ENCODE measurements at regions not wholly inside any gene's neighbourhood (a gene's known extent, or its start where the extent isn't known, plus 50 kb on each side); places are given as distances from the start of the nearest gene placed in this dataset.
A peak's percentile ranks its signal among the peaks of the same experiment; 100 is the strongest.

- DNase-seq (ENCODE audit: low read depth) = no peak
- no peak for TF ChIP-seq CTCF (IDR thresholded peaks at IDR 0.05; ENCODE audit: insufficient read depth, low read length, severe bottlenecking)
- FAIRE-seq = no peak
- Histone ChIP-seq H3K4me3 (ENCODE audit: low read depth, low read length) (no peak overlapping the region), H3K36me3 (ENCODE audit: control insufficient read depth, insufficient read depth, low read length) (no peaks in the 10 kb centered on the region), H3K27me3 (ENCODE audit: control insufficient read depth, insufficient read depth, low read length) (no peaks in the 10 kb centered on the region)
Measured at GRCh38 chr12:114275932-114276785, 129.8 kb downstream of the TBX5 start.

DNA sequence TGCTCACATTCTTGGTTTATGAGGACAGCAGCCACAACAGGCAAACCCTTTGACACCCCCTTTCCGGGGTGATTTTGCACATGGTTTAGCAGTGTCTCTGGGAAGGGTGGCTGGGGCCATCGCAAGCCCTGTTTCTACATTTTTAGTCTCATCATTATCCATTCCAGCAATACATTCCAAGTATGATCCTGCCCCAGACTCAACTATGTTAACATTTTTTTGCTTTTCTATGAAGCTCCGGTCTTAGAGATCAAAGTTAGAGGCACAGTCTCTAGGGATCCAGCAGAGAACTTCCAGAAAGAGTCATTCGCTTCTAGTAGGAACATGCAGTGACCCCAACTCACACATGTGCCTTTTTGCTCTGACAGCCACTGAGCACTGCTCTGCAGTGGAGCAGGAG is 130.9 kb downstream of the TBX5 start:
- Histone ChIP-seq H3K4me3 (ENCODE audit: low read depth, low read length) (no peak overlapping the region), H3K36me3 (ENCODE audit: control insufficient read depth, insufficient read depth, low read length) (no peaks in the 10 kb centered on the region), H3K27me3 (ENCODE audit: control insufficient read depth, insufficient read depth, low read length) (no peaks in the 10 kb centered on the region)
- FAIRE-seq = no peak
- TF ChIP-seq CTCF (IDR thresholded peaks at IDR 0.05; ENCODE audit: insufficient read depth, low read length, severe bottlenecking) = no peak
- no peak for DNase-seq (ENCODE audit: low read depth)

DNA sequence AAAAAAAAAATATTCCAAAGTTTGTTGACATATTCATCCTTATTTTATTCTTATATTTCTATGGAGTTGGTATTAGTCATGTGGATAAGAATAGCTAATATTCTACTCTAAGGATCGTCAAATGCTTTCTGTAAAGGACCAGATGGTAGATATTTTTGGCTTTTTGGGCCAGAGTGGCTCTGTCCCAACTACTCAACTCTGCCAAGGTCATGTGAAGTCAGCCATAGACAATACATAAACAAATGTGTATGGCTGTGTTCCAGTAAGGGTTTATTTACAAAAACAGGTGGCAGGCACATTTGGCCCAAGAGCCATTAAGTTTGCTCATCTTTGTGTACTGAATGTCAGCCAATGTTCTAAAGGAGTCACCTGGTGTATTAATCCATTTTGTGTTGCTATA is 131.8 kb downstream of the TBX5 start:
- H3K36me3 ChIP-seq (ENCODE audit: control insufficient read depth, insufficient read depth, low read length) = no peaks in the 10 kb centered on the region
- FAIRE-seq (no peak), DNase-seq (ENCODE audit: low read depth) (no peak)
- no peak for TF ChIP-seq CTCF (IDR thresholded peaks at IDR 0.05; ENCODE audit: insufficient read depth, low read length, severe bottlenecking)
- H3K4me3 ChIP-seq (ENCODE audit: low read depth, low read length) = no peak overlapping the region
- no peaks in the 10 kb centered on the region for H3K27me3 ChIP-seq (ENCODE audit: control insufficient read depth, insufficient read depth, low read length)

GRCh38 chr12:114272605-114273004 is 133.3 kb downstream of the TBX5 start:
- H3K4me3 ChIP-seq (ENCODE audit: low read depth, low read length) = no peak overlapping the region
- no peaks in the 10 kb centered on the region for H3K36me3 ChIP-seq (ENCODE audit: control insufficient read depth, insufficient read depth, low read length)
- FAIRE-seq (no peak), DNase-seq (ENCODE audit: low read depth) (no peak)
- no peak for TF ChIP-seq CTCF (IDR thresholded peaks at IDR 0.05; ENCODE audit: insufficient read depth, low read length, severe bottlenecking)
- no peaks in the 10 kb centered on the region for H3K27me3 ChIP-seq (ENCODE audit: control insufficient read depth, insufficient read depth, low read length)

DNA sequence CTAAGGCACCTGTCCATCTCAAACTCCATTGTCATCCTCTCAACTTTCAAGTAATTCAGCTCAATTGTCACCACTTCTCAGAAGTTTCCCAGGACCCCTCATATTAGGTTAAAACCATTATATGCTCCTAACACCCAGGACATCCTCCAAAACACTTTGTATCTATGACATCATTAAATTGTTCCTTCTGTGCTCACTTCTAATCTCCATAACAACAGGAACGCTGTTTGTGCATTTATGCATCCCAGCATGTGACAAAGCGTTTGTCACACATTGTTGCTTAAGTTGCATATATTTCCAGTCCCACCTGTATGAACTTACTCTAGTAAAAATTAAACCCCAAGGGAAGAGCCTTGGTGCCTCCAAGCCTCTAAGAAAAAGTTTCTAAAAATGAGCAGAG is 133.9 kb downstream of the TBX5 start:
- no peaks in the 10 kb centered on the region for H3K27me3 ChIP-seq (ENCODE audit: control insufficient read depth, insufficient read depth, low read length)
- no peaks in the 10 kb centered on the region for H3K36me3 ChIP-seq (ENCODE audit: control insufficient read depth, insufficient read depth, low read length)
- FAIRE-seq = no peak
- no peak overlapping the region for H3K4me3 ChIP-seq (ENCODE audit: low read depth, low read length)
- no peak for DNase-seq (ENCODE audit: low read depth)
- TF ChIP-seq CTCF (IDR thresholded peaks at IDR 0.05; ENCODE audit: insufficient read depth, low read length, severe bottlenecking) = no peak

- no peak for FAIRE-seq
- Histone ChIP-seq H3K36me3 (ENCODE audit: control insufficient read depth, insufficient read depth, low read length) (no peaks in the 10 kb centered on the region), H3K27me3 (ENCODE audit: control insufficient read depth, insufficient read depth, low read length) (no peaks in the 10 kb centered on the region), H3K4me3 (ENCODE audit: low read depth, low read length) (no peak overlapping the region)
- peak; percentile 29 for DNase-seq (ENCODE audit: low read depth)
- TF ChIP-seq CTCF (IDR thresholded peaks at IDR 0.05; ENCODE audit: insufficient read depth, low read length, severe bottlenecking) = no peak
Measured at GRCh38 chr12:114269153-114269552, 136.8 kb downstream of the TBX5 start.

Measured in bronchial epithelial cell (primary cell).